GM21723 (cell line): ENCODE measurements at regions not wholly inside any gene's neighbourhood (a gene's known extent, or its start where the extent isn't known, plus 50 kb on each side); places are given as distances from the start of the nearest gene placed in this dataset.

Source experiments
- ATAC-seq: cut with Tn5 transposase; IDR thresholded peaks from one replicate; pipeline ENCODE4 v1.9.1; 2021; ENCODE audit warnings: mild to moderate bottlenecking, moderate library complexity; ENCODE audit not compliant: unreplicated experiment

DNA sequence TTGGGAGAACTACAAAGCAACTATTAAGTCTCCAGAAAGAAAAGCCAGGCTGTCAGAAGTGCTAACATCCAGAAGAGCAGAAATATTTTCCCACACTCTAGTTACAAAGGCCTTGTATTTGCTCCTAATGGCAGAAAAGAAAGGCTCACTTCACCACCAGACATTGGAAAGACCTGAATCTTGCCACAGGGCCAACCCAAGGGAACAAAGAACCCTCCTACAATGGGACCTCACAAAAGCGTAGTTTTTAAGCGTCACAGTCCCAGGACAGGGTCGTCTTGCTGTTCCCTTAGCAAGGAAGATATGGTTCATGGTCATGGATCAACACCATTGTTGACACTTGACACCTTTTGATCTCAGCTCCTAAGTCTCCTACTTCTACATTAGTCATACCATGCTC is 119.1 kb downstream of the RPS29 start:
- no peak for ATAC-seq

DNA sequence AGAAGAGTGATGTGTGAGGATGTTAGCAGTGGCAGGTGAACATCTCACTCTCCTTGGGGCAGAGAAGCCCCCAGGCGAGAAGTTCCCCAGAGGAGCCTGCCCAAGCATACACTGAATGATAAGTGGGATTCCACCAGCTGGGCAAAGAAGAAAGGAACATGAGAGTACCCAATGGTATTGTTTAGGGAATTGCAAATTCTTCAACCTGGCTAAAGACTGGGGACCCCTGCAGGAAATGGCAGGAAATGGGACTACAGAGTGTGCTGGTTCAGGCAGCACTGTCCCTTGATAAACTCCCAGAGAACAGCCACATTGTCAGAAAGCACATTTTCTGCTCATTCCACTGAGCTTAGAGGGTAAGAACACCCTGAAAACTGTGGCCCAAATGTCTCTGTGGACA is 121.3 kb downstream of the RPS29 start:
- no peak for ATAC-seq

DNA sequence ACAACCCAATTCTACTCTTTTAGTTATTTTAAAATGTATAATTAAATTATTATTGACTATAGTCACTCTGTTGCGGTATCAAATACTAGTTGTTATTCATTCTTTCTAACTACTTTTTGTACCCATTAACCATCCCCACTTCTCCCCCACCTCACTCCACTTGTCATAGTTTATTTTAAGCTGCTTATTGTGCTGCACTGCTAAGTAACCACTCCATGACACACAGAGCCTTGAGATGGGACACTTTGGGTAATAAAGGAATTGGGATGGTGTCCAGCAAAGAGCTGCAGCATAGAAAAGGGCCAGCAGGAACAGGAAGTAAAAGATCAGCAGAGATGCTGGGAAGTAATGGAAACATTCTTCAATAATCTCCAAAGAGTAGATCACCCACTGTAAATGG is 123.0 kb downstream of the RPS29 start:
- ATAC-seq = no peak

DNA sequence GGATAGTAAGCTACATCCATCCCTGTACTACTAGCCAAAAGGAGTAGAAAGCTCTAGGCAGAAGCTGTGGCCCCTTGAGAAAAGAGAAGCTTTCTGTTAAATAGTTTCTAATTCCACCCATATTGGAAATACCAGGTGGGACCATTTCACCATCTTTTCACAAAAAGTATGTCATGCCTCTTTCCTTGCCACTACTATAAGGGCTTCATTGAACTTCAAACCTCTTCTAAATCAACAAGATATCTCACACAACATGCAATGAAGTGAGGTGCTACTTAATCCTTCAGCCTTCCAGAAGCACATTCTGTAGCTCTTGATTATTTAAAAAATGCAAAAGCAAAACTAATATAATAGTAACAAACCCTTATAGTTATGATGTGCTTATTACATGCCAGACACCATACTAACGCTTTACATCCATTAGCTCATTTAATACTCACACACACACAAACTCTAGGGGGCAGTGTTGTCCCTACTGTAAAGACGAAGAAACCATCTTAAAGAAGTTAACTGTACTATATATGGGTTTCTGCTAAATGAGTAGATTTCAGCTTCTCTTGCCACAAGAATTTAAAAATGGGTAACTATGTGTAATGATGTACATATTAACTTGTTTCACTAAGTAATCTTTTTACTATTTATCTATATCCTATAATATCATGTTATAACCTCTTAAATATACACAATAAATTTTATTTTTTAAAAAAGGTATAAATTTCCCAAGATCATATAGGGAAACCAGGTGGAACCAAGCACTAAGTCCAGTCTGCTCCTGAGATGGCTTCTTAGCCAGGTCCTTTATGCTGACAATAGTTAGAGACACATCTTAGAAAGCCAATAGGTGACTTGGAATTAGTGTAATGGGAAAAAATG is 124.4 kb downstream of the RPS29 start:
- ATAC-seq = peak; percentile 94

DNA sequence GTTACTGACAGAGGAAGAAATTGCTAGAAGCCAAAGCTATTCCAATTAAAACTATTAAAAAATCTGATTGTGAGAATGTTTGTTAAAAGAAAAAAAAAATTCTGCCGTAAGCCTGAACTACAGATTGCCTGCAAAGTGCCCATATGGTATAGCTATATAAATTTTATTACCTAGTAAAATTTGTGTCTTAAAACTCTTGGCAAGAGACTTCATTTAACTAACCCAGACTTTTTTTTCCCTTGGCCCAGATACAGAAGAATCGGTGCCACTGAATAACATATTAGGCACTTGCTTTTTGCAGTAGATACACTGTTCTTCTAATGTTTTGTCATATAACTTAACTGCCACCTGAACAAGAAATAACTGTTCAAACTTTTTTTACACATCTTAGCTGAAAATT is 125.5 kb downstream of the RPS29 start:
- ATAC-seq = no peak

DNA sequence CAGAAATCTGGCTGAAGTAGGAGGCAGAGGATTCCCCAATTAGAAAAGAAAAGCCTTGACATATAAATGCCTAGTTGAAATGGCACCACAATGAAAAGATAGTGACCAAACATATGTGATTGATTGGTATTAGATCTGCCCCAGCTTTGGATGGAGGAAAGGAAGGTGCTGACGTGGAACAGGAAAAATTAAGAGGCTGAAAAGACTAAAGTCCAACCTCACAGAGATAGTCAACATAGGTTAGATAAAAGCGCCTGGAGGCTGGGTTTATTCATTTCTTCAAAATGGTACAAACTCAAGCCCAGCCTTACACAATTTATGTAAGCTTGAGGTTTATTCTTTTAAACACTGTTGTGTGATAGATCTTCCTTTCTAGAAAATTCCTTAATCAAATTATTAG is 129.6 kb downstream of the RPS29 start:
- ATAC-seq = no peak

DNA sequence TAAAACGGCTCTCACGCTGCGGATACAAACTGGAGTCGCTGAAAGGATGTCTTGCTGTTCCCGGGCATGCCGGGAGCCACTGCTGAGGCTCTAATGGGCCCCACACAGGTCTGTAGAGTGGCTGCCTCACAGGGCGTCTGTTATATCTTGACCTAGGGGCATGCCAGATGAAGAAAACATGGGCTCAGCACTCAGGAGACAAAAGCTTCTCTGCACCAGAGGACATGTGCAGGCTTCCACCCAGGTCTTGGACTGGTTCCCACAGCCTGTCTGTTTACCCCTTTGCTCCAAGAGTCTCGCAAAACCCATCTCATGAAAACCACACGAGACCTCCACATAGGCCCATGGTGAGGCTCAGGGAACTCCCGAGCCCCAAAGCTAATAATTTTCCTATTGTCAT is 134.2 kb downstream of the RPS29 start:
- ATAC-seq = no peak

DNA sequence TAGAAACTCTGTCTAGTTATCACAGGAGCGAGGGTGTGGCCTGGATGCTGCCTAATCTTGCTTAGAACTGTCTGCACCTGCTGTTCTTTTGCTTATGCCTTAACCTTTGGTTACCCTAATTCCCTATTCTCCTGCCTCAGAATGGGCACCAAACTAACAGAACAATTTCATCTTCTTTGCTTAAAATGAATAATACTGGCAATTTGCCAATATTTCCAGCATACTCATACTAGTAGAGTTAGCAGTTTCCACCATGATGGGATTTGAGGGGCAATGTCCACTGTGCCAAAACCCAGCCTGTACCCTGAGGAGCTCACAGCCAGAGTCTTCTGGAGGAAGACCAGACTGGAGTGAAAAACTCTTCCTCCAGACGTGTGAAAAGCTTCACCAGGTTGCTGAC is 136.4 kb downstream of the RPS29 start:
- no peak for ATAC-seq

DNA sequence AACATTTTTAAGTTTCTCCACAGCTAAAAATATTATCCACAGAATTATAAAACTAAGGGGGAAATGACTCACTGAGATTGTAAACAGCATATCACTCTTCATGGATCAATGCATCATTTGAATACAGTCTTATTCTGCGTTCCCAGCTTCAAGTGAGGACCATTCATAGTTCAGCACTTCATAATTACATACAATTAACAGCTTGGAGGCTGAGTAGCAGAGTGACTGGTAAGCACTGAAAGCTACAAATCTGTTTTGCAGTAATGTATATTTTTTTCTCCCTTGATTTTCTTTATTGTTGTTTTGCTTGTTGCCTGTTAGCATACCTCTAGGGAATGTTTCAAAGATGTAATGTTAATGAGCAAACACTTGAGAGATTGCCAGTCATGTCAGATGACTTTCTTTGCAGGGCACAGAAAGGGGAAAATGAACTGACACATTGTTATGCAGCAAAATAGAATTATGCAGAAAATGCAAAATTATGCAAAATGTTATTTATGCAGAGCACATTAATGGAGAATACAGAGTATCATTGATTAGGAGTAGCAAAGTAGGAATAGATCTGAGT is 138.6 kb downstream of the RPS29 start:
- ATAC-seq = no peak

DNA sequence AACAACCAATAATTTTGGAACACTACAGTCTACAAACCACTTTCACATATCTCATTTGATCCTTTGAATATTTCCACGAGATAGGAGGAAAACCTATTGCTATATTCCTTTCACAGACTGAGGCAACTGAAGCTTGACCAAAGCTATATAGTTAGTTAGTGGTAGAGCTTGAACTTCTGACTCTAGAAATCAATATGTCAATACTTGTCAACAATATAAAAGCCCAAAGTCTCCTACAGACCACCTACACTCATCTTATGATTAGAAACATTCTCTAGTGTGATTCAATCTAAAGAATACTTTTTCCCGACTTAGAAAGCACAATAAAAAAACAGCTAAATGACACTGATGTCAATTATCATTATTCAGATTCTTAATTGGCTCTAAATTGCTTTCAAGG is 139.4 kb downstream of the RPS29 start:
- ATAC-seq = no peak

DNA sequence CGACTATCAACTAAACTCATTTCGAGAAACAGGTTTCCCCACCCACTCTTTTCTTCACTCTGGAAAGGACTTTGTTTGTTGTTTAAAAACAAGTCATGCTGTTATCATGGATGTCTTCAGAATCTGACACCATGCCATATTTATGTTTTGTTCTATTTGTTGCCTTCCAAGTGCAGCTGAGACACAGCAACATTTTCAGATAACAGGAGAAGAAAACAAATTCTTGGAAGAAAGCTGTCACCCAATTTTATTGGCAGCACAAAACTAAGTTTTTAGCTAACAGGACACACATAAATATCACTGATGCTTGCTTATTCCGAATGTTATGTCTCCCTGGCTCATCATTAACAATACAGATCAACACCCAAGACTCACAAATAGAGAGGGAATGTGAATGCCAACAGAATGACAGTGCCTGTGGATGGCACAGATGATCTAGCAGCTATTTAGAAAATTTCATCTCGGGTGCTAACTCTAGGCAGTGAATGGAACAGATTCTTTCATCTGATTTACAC is 147.9 kb downstream of the RPS29 start:
- no peak for ATAC-seq

DNA sequence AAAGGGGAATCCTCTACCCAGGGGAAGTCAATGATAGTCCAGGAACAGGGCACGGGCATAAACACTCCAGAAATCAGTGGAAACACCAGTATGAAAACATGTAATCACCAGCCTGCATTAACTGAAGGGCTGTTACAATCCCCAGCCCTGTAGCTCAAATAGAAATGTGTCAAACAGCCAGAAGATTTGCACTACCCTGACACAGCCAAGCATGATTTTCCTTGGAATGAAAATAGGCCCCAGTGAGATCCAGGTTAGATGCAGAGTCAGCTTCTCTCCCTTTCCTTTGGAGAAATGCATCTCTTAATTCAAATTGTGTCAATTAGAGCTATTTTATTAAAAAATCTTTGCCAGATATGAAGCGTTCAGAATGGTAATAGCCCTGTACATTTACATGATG is 158.1 kb downstream of the RPS29 start:
- no peak for ATAC-seq

DNA sequence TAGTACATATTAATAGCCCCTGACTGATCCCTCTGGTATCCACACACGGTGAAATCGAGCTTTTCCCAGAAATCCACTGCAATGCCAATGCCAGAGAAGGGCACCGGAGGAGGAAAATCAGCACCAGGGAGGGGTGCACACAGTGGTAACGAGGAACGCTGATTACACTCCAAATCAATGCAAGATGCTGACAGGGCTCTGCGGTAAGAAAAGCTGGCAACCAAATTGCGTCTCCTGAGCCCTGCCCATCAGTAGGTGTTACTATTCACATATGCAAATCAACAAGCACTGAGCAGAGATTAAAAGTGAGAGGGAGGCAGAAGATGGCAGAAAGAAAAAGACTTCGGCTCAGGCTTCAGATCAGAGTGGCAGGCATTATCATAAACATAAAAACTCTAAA is 159.1 kb downstream of the RPS29 start:
- ATAC-seq = no peak

DNA sequence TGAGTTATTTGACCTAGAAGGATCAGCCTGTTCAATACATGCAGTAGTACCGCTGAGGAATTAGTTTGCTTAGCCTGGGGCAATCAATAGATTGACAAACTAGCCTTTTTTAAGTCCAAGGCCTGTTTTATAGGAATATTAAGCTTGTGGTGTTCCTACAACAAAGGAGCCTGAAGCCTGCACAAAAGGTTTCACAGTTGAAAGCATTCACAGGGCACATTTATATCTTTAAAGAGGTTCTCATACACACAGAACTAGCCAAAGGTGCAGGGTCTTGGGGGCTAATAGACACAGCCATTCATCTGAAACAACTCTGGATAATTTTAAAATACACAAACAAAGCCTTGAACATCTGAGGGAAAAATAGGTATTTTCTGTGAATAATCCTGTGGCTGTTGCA is 160.3 kb downstream of the RPS29 start:
- no peak for ATAC-seq

DNA sequence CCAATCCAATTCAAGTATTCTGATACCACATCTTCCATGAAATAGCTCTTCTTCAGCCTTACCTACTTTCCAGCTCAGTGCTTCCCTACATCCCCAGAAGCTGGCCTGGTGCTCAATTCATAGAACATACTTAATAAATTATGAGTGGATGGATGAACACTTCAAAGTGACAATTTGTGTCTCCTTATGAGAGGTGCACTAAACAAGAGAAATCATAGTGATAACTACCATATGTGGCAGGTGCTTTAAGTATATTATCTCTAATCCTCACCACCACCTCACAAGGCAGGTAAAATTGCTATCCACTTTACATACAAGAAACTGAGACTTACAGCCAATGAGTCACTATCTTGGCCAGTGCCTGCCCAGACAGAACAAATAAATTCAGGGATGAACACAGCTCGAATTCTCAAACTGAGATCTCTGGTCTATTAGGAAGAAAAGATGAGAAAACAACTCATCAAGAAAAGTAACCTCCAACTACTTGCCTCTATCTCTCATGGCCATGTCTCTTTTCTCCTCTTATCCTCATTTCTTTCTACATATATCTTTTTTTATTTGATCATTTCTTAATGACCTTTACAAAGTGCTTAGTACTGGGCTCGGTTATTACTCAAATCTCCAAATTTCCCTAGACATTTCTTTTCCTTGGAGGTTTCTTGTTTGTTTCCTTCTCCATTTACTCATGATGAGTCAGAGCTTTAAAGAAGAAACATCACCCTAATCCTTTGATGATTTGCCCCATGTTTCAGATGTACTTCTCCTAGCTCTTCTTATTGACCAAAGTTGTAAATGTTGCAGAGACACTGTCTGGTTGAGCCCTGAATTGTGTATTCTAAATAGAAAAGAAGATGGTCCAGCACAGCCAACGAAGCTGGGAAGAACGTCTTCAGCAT is 161.5 kb downstream of the RPS29 start:
- ATAC-seq = no peak

DNA sequence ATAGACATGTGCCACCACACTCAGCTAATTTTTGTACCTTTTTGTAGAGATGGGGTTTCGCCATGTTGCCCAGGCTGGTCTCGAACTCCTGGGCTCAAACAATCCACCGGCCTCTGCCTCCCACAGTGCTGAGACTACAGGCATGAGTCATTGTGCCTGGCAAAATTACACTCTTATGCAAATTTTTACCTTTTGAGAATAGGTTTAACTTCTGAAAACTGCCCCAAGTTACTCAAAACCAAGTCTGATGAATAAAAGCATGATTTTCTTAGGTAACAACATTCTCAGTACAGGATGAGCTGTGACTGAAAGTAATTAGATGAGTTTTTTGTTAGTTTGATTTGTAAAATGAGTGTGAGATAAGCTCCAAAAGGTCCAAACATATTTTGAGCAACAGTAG is 166.0 kb downstream of the RPS29 start:
- peak; percentile 54 for ATAC-seq

DNA sequence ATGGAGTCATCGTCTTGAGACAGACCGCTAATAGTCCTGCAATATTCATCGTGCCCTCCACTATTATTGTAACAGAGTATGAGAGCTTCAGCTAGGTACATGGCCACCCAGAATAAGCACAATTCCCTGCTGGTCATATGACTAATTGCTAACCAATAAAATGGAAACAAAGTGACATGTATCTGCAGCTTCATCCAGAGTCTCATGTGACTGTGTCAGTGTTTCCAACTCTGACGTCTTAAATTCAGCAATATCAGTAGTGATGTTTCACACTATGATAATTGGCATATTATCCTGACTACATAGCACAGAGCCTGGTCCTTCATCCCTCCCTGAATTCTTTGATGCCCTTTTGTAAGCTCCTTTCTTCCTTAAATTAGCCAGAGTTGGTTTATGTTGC is 167.4 kb downstream of the RPS29 start:
- no peak for ATAC-seq

DNA sequence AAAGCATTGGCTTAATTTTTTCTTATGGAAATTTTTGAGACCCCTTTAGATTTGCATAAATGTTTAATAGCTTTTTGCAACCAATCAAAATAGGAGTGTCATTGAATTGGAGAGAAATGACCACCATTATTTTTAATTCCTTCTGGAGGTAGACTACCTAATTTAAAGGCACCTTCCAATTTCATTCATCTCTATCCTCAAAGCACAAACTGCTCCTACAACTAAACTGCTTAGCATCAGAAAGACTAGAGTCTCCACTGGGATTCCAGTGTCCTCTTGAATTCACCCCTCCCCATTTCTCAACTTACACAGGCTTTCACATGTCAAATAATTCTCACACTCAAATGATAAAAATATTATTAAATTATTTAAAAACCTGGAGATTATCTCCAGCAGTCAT is 168.4 kb downstream of the RPS29 start:
- no peak for ATAC-seq

DNA sequence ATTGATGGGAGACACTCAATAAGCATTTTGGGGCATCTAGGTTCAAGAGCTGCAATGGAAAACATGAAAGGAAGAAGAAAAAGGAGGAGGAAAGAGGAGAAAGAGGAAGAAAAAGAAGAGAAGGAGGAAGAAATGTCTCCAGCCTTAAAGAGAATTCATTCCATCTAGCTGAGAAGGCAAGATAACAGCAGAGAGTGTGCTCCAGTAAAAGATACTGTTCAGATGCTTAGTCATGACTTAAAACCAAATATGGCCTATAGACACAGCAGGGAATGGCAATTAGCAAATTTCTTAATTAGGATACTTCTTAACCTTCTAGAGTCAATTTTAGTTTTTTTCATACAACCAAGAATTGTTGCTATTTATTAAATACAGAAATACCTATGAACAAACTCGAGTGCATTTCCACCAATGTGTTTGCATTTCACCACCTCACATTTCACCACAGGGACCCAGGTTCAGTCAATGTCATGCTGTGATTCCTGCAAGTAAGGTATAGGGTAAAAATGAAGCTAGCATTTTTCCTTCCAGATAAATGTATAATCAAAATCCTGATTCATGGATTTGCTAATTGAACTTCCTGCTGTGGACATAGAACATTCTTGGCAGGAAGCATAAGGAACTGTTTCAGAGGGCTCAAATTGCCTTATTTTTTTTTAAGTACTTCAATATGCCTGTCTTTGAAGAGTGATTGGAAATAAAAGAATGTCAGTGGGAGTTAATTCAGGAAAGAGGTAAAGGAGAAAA is 177.8 kb downstream of the RPS29 start:
- ATAC-seq = no peak

DNA sequence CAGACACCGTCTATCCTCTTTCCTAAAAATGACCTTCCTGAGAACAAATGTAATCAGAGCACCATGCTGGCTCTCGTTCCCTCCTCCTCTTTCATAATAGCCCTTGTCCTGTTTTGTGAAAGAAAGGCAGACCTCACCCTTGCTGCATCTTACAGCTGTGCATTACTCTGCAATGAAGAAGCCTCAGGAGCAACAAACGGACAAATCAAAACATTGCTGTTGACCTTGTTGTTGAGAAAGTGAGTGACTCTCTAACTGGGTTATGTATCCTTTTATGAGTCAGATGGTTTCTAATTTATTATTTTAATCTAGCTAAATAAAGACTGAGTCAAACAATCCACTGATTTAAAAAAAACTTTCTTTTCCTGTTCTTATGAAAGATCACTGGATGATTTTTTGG is 180.9 kb downstream of the RPS29 start:
- no peak for ATAC-seq

DNA sequence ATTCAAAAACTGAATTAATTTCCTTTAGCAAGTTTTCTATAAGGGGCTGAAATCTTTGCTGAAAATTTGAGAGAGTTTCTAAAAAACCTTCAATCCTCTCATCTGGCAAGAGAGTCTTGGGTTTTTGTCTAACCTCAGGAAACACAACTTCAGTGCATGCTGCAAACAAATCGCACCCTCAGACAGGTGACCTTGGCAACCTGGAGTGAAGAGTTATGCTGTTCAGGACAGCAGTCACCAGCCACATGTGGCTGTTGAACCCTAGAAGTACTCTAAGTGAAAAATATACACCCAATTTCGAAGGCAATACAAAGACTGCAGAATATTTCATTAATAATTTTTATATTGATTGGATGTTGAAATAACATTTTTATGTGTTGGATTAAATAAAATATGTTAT is 184.8 kb downstream of the RPS29 start:
- no peak for ATAC-seq
